Cardiac muscle cell (in vitro differentiated cells and primary cell): ENCODE measurements at regions not wholly inside any gene's neighbourhood (a gene's known extent, or its start where the extent isn't known, plus 50 kb on each side); places are given as distances from the start of the nearest gene placed in this dataset.
A peak's percentile ranks its signal among the peaks of the same experiment; 100 is the strongest.

Source experiments
- DNase-seq, 2 donors: peaks; one replicate each; pipeline versions ENCODE4 v3.0.0 to v3.0.0-alpha.2; 2010 to 2017; ENCODE audit warnings: low read depth in 1 of 2, low spot score in 1 of 2
- H3K27ac ChIP-seq: fragments of 200-600 bp; sonication (generic); 2 replicates; pipeline ENCODE4 v1.5.1; 2016
- H3K27me3 ChIP-seq: fragments of 200-600 bp; sonication (generic); 2 replicates; pipeline ENCODE4 v1.6.0; 2016; ENCODE audit warnings: control low read depth
- H3K36me3 ChIP-seq: fragments of 200-600 bp; sonication (generic); 2 replicates; pipeline ENCODE4 v1.5.1; 2016; ENCODE audit warnings: control low read depth
- H3K4me1 ChIP-seq: fragments of 200-600 bp; sonication (generic); 2 replicates; pipeline ENCODE4 v1.8.1; 2017; ENCODE audit warnings: low read depth, mild to moderate bottlenecking, mixed run types
- H3K4me3 ChIP-seq: fragments of 200-600 bp; sonication (generic); 2 replicates; pipeline ENCODE4 v1.5.1; 2016; ENCODE audit warnings: mild to moderate bottlenecking
- H3K9me3 ChIP-seq: fragments of 200-600 bp; sonication (generic); 2 replicates; pipeline ENCODE4 v1.5.1; 2017; ENCODE audit warnings: low read depth, mild to moderate bottlenecking, control low read depth
- CTCF ChIP-seq: IDR thresholded peaks from 2 replicates; pipeline ENCODE4 v1.5.1; 2012; ENCODE audit warnings: low read depth, mild to moderate bottlenecking, low read length

DNA sequence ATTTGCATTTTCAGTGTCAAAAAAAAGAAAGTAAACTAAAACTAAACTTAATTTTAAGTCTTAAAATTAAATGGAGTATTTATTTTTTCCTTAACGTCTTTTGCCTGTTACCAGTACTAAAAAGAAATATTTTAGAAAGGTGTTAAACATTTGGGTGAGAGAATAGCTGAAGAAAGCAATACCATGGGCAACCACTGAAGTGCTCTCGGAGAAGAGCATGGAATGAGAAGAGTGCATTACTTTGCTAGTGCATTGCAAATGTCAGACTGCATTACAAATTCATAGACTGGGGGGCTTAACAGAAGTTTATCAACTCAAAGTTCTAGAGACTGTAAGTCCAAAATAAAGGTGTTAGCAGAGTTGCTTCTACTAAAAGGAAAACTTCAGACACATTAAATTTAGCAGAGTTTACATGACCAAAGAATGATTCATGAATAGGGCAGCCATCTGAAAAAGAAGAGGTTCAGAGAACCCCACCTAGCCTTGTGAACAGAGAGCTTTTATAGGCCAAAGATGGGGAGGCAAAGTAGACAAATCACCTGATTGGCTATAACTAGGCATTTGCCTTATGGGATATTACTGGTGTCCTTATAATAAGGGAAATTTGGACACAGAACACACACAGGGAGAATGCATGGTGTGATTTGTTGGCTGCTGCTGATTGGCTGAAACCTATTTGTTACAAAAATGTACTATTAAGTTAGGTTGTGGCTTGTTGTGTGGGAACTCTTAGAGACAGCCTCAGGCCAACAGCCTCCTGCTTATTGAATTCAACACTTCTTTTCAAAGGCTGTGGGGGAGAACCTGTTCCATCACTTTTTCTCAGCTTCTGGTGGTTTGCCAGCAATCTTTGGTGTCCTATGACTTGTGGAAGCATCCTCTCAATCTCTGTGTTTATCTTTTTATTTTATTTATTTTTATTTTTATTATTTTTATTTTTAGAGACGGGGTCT, 106.7 kb upstream of the RREB1 start:
- TF ChIP-seq CTCF, result no peak
- no peaks in the 10 kb centered on the region for H3K9me3 ChIP-seq
- no peak overlapping the region for H3K27ac ChIP-seq
- peaks cover 19% of the 10 kb centered on the region for H3K4me1 ChIP-seq
- no peak for DNase-seq
- H3K4me3 ChIP-seq, result no peak overlapping the region
- H3K27me3 ChIP-seq, result no peaks in the 10 kb centered on the region
- no peaks in the 10 kb centered on the region for H3K36me3 ChIP-seq

- Histone ChIP-seq H3K27me3 (no peaks in the 10 kb centered on the region), H3K4me3 (no peak overlapping the region), H3K9me3 (no peaks in the 10 kb centered on the region), H3K4me1 (peaks cover 4% of the 10 kb centered on the region), H3K36me3 (no peaks in the 10 kb centered on the region), H3K27ac (no peak overlapping the region)
- no peak for DNase-seq
- no peak for TF ChIP-seq CTCF
These were observed 104.7 kb upstream of the RREB1 start for GRCh38 chr6:7003041-7003440.

GRCh38 chr6:7004581-7005297, 103.0 kb upstream of the RREB1 start:
- Histone ChIP-seq H3K27ac (no peak overlapping the region), H3K4me3 (no peak overlapping the region), H3K36me3 (no peaks in the 10 kb centered on the region), H3K27me3 (no peaks in the 10 kb centered on the region), H3K9me3 (no peaks in the 10 kb centered on the region), H3K4me1 (no peaks in the 10 kb centered on the region)
- DNase-seq, result peak in 1 of 2 donors; percentile 87
- TF ChIP-seq CTCF, result no peak

DNA sequence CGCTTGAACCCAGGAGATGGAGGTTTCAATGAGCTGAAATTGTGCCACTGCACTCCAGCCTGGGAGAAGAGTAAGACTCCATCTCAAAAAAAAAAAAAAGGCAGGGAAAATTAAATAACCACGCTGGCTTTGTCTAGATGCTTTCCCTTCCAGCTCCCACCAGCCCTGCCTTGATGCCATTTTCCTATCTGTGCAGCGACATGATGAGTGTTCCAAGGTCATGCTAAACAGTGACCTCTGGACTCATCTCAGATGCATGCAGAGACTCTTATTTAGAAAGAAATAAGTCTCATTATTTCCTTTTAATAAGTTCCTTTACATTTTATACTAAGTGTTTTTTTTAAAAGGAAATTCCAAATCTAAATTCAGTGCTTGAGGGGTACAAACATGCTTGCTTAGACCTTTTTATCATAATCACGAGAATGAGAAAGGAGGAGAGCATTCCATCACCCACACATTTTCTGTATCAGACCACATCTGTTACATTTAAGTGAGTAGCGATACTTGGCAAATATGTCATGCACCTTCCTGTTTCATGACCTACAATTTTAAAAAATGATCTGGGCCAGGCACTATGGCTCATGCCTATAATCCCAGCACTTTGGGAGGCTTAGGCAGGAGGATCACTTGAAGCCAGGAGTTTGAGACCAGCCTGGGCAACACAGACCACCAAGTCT, 101.1 kb upstream of the RREB1 start:
- Histone ChIP-seq H3K4me3 (no peak overlapping the region), H3K36me3 (no peaks in the 10 kb centered on the region), H3K27ac (no peak overlapping the region), H3K27me3 (no peaks in the 10 kb centered on the region), H3K4me1 (no peaks in the 10 kb centered on the region), H3K9me3 (no peaks in the 10 kb centered on the region)
- TF ChIP-seq CTCF, result no peak
- peak in 1 of 2 donors; percentile 21 for DNase-seq

GRCh38 chr6:7008451-7008988, 99.2 kb upstream of the RREB1 start:
- no peak overlapping the region for H3K4me3 ChIP-seq
- no peak for DNase-seq
- H3K4me1 ChIP-seq, result no peaks in the 10 kb centered on the region
- no peak for TF ChIP-seq CTCF
- no peaks in the 10 kb centered on the region for H3K36me3 ChIP-seq
- no peaks in the 10 kb centered on the region for H3K9me3 ChIP-seq
- H3K27me3 ChIP-seq, result no peaks in the 10 kb centered on the region
- no peak overlapping the region for H3K27ac ChIP-seq
